ENCODE measurements at regions not wholly inside any gene's neighbourhood (a gene's known extent, or its start where the extent isn't known, plus 50 kb on each side); places are given as distances from the start of the nearest gene placed in this dataset.

DNA sequence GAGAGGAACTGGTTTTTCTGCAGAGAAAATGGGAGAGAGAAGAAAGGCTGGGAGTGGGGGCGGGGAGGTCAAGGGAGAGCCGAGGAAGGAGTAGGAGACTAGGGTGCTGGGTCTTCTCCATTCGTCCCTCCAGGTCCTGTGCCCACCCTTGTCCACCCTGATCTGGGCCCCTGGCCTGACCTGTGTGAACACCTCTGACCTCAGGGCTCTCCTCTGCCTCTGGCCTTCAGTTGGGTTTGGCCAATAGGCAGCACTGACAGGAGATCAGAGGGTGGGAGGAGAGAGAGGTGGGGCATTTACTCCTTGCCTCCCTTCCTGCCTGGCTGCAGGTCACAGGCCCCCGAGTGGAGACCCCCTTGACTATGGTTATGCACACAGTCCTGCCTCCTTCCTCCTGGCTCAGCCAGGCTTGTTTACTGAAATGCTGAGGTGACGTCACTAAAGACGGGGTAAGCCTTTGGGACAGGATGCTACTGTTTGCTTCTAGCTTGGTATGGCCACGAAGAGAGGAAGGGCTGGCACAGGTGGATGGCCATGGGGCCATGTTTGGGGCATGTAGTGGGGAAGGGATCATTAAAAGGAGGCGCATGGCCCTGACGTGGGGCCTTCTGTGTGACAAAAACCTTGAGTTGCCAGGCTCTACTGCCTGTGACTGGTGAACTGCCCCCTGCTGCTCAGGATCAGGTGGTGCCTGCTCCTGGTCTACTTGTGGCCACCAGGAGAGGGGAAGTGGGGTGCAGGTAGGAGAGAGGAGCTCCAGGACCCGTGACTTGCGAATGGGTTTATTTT, 248.7 kb upstream of the CSF3R start:
- in situ Hi-C loops (cut with MboI; ENCODE audit: low pct_unique_long_range_greater_than_20kb in 2 of 9, low sequenced_read_pairs in 9 of 9, unreplicated experiment in 9 of 9): no loop called here
- Histone ChIP-seq H3K4me3 (no peak overlapping the region), H3K27ac (no peak overlapping the region), H3K4me1 (replicated peaks in 1 of 2) (peaks cover 7 to 11% of the 10 kb centered on the region in 2 donors)
- 13 to 90% (median 71%) methylated on average over 2 to 8 of the region's 11 CpGs; no CpG with 5 or more reads in 2 of the 10 experiments for WGBS, 10 experiments
- ATAC-seq (replicated peaks in 6 of 8): peak in 6 of 8 experiments; percentile 16 to 69 (median 30)

DNA sequence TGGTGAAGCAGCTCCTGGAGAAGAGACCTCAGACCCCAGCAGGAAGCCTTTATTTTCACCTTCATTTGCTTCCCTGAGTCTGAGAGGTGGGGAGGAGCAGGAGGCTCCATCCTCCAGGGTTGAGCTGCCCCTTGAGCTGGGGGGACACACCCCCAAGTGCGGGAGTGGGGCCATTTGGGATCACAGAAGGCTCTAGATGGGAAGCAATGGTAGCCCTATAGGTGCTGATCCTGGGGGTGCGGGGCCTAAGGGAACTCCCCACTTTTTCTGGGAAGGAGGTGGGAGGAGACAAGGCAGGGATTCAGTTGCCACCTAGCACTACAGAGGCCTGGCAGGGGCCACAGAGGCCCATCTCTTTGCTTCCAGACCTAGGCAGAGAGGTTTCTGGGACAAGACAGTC, 247.9 kb upstream of the CSF3R start:
- Histone ChIP-seq H3K4me3 (no peak overlapping the region), H3K4me1 (replicated peaks in 1 of 2) (peaks cover 7% of the 10 kb centered on the region in 2 donors), H3K27ac (no peak overlapping the region)
- ATAC-seq (replicated peaks in 6 of 8): no peak
- WGBS, 10 experiments: 0 to 100% (median 44%) methylated on average over 1 of the region's 2 CpGs; no CpG with 5 or more reads in 6 of the 10 experiments
- in situ Hi-C loops (cut with MboI; ENCODE audit: low pct_unique_long_range_greater_than_20kb in 2 of 9, low sequenced_read_pairs in 9 of 9, unreplicated experiment in 9 of 9): no loop called here

GRCh38 chr1:36729716-36730510, 247.2 kb upstream of the CSF3R start:
- 60 to 84% (median 72%) methylated on average over 1 to 6 of the region's 12 CpGs; no CpG with 5 or more reads in 3 of the 10 experiments for WGBS, 10 experiments
- in situ Hi-C loops (cut with MboI; ENCODE audit: low pct_unique_long_range_greater_than_20kb in 2 of 9, low sequenced_read_pairs in 9 of 9, unreplicated experiment in 9 of 9): no loop called here
- ATAC-seq (replicated peaks in 6 of 8): peak in 2 of 8 experiments; percentile 18 to 20
- Histone ChIP-seq H3K4me1 (replicated peaks in 1 of 2) (peaks cover 7% of the 10 kb centered on the region in 2 donors), H3K4me3 (no peak overlapping the region), H3K27ac (no peak overlapping the region)

DNA sequence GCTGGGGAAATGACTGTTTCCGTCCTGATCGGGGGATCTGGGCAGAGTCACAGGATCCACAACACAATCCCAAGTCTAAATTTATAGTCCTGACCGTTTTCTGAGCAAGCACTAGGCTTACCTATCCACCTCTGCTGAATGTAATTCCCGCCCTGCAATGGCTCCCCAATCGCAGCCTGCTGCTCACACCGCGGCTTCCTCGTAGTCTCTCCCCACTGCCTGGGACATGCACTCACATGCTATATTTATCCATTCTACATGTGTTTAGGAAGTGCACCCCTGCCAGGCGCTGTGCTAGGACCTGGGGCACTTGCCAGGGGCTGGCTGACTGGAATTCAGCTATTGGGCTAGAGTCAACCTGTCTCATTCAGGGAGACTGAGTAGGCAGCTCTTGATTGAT, 246.6 kb upstream of the CSF3R start:
- in situ Hi-C loops (cut with MboI; ENCODE audit: low pct_unique_long_range_greater_than_20kb in 2 of 9, low sequenced_read_pairs in 9 of 9, unreplicated experiment in 9 of 9): no loop called here
- Histone ChIP-seq H3K4me1 (replicated peaks in 1 of 2) (peaks cover 7% of the 10 kb centered on the region in 2 donors), H3K4me3 (no peak overlapping the region), H3K27ac (no peak overlapping the region)
- ATAC-seq (replicated peaks in 6 of 8): no peak
- 14 to 100% (median 83%) methylated on average over 1 to 9 of the region's 9 CpGs; no CpG with 5 or more reads in 3 of the 10 experiments for WGBS, 10 experiments

GRCh38 chr1:36728846-36729245, 246.1 kb upstream of the CSF3R start:
- H3K4me3 ChIP-seq: no peak overlapping the region
- in situ Hi-C loops (cut with MboI; ENCODE audit: low pct_unique_long_range_greater_than_20kb in 2 of 9, low sequenced_read_pairs in 9 of 9, unreplicated experiment in 9 of 9): no loop called here
- 18 to 87% (median 51%) methylated on average over 1 to 5 of the region's 6 CpGs; no CpG with 5 or more reads in 2 of the 10 experiments for WGBS, 10 experiments
- H3K27ac ChIP-seq: no peak overlapping the region
- peak in 1 of 8 experiments; percentile 14 for ATAC-seq (replicated peaks in 6 of 8)
- H3K4me1 ChIP-seq (replicated peaks in 1 of 2): peaks cover 9 to 11% of the 10 kb centered on the region in 2 donors

DNA sequence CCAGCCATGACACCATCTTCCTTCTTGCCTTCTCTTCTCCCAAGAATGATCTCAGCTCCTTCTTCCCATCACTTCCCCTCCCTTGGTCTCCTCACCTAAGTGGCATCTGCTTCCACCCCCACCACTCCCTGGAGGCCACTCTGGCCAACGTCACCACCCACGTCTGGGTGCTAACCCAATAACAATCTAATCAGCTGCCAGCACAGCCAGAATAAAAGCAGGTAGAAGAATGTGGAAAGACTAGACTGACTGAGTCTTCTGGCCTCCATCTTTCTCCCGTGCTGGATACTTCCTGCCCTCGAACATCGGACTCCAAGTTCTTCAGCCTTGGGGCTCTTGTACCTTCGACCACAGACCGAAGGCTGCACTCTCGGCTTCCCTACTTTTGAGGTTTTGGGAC, 245.3 kb upstream of the CSF3R start:
- no peak for ATAC-seq (replicated peaks in 6 of 8)
- WGBS, 10 experiments: 0 to 95% (median 75%) methylated on average over 1 to 8 of the region's 8 CpGs; no CpG with 5 or more reads in 3 of the 10 experiments
- no peak overlapping the region for H3K4me3 ChIP-seq
- H3K27ac ChIP-seq: no peak overlapping the region
- in situ Hi-C loops (cut with MboI; ENCODE audit: low pct_unique_long_range_greater_than_20kb in 2 of 9, low sequenced_read_pairs in 9 of 9, unreplicated experiment in 9 of 9): no loop called here
- peaks cover 10 to 13% of the 10 kb centered on the region in 2 donors for H3K4me1 ChIP-seq (replicated peaks in 1 of 2)

DNA sequence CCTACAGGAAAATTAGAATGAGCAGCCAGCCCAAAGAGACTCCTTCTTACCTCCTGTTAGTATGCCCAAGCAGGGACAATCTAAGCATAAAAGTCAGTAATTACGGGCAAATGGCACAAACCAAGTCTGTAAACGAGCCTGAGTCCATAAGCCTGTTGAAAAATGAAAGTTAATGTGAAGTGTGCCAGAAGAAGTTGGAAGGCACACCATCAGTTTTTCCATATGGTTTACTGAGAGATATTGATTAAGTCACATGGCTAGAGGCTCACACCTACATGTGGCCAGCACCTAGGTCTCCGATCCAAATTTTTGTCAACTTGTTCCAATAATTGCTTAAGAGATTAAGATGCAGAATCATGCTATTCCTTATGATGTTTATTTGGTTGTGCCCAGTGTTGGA, 242.4 kb upstream of the CSF3R start:
- Histone ChIP-seq H3K4me3 (no peak overlapping the region), H3K4me1 (replicated peaks in 1 of 2) (peaks cover 5 to 7% of the 10 kb centered on the region in 2 donors), H3K27ac (no peak overlapping the region)
- no peak for ATAC-seq (replicated peaks in 6 of 8)
- in situ Hi-C loops (cut with MboI; ENCODE audit: low pct_unique_long_range_greater_than_20kb in 2 of 9, low sequenced_read_pairs in 9 of 9, unreplicated experiment in 9 of 9): no loop called here
- WGBS, 10 experiments: 0 to 100% (median 82%) methylated on average over 1 to 3 of the region's 3 CpGs; no CpG with 5 or more reads in 1 of the 10 experiments

- WGBS, 10 experiments: 0 to 100% (median 22%) methylated on average over 1 of the region's 1 CpG; no CpG with 5 or more reads in 4 of the 10 experiments
- H3K4me3 ChIP-seq: no peak overlapping the region
- peaks cover 3 to 6% of the 10 kb centered on the region in 2 donors for H3K4me1 ChIP-seq (replicated peaks in 1 of 2)
- in situ Hi-C loops (cut with MboI; ENCODE audit: low pct_unique_long_range_greater_than_20kb in 2 of 9, low sequenced_read_pairs in 9 of 9, unreplicated experiment in 9 of 9): loop anchor here in 4 of 9 experiments (25.0 kb wide), 1 partner anchor 313 kb away; the partner anchor contains the start of gene GRIK3 (in 4 of the 4)
- ATAC-seq (replicated peaks in 6 of 8): peak in 5 of 8 experiments; percentile 39 to 69 (median 62)
- H3K27ac ChIP-seq: no peak overlapping the region
Observed at GRCh38 chr1:36723813-36724212, 241.1 kb upstream of the CSF3R start.

DNA sequence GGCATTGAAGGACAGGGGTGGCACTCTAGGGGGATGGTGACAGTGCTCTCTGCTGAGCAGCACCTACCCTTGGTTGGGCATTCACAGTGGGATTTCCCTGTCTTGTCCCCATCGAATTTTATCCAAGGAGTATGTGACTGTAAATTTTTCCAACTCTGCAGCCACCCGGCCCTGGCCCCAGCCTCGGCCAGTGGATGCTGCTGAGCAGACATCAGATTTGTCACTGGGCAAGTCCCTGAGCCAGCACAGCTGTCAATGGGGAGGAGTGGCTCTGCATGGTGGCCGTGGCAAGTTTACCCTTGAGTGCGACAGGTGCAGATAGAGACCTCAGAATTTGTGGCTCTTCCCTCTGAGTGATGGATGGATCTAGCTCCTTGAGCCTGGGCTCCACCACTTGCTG, 240.2 kb upstream of the CSF3R start:
- in situ Hi-C loops (cut with MboI; ENCODE audit: low pct_unique_long_range_greater_than_20kb in 2 of 9, low sequenced_read_pairs in 9 of 9, unreplicated experiment in 9 of 9): loop anchor here in 4 of 9 experiments (25.0 kb wide), 1 partner anchor 314 kb away; the partner anchor contains the start of gene GRIK3 (in 4 of the 4)
- Histone ChIP-seq H3K27ac (no peak overlapping the region), H3K4me1 (replicated peaks in 1 of 2) (peaks cover 3 to 6% of the 10 kb centered on the region in 2 donors), H3K4me3 (no peak overlapping the region)
- ATAC-seq (replicated peaks in 6 of 8): no peak
- 57 to 100% (median 67%) methylated on average over 1 to 5 of the region's 5 CpGs; no CpG with 5 or more reads in 7 of the 10 experiments for WGBS, 10 experiments

GRCh38 chr1:36721261-36721660, 238.5 kb upstream of the CSF3R start:
- no peak overlapping the region for H3K27ac ChIP-seq
- 14 to 100% (median 80%) methylated on average over 1 to 4 of the region's 6 CpGs; no CpG with 5 or more reads in 5 of the 10 experiments for WGBS, 10 experiments
- ATAC-seq (replicated peaks in 6 of 8): no peak
- H3K4me3 ChIP-seq: no peak overlapping the region
- in situ Hi-C loops (cut with MboI; ENCODE audit: low pct_unique_long_range_greater_than_20kb in 2 of 9, low sequenced_read_pairs in 9 of 9, unreplicated experiment in 9 of 9): loop anchor here in 4 of 9 experiments (25.0 kb wide), 1 partner anchor 316 kb away; the partner anchor contains the start of gene GRIK3 (in 4 of the 4)
- peaks cover 3 to 6% of the 10 kb centered on the region in 2 donors for H3K4me1 ChIP-seq (replicated peaks in 1 of 2)

- Histone ChIP-seq H3K27ac (no peak overlapping the region), H3K4me1 (replicated peaks in 1 of 2) (no peaks in the 10 kb centered on the region), H3K4me3 (no peak overlapping the region)
- in situ Hi-C loops (cut with MboI; ENCODE audit: low pct_unique_long_range_greater_than_20kb in 2 of 9, low sequenced_read_pairs in 9 of 9, unreplicated experiment in 9 of 9): loop anchor here in 4 of 9 experiments (25.0 kb wide), 1 partner anchor 320 kb away; the partner anchor contains the start of gene GRIK3 (in 4 of the 4)
- ATAC-seq (replicated peaks in 6 of 8): no peak
- WGBS, 10 experiments: 0 to 100% (median 92%) methylated on average over 1 to 2 of the region's 2 CpGs
Observed at GRCh38 chr1:36717431-36717830, 234.7 kb upstream of the CSF3R start.

GRCh38 chr1:36715797-36716196, 233.1 kb upstream of the CSF3R start:
- Histone ChIP-seq H3K4me1 (replicated peaks in 1 of 2) (peaks cover 9 to 10% of the 10 kb centered on the region in 2 donors), H3K4me3 (no peak overlapping the region), H3K27ac (no peak overlapping the region)
- 42 to 92% (median 75%) methylated on average over 1 to 2 of the region's 2 CpGs; no CpG with 5 or more reads in 5 of the 10 experiments for WGBS, 10 experiments
- no peak for ATAC-seq (replicated peaks in 6 of 8)
- in situ Hi-C loops (cut with MboI; ENCODE audit: low pct_unique_long_range_greater_than_20kb in 2 of 9, low sequenced_read_pairs in 9 of 9, unreplicated experiment in 9 of 9): loop anchor here in 4 of 9 experiments (25.0 kb wide), 1 partner anchor 322 kb away; the partner anchor contains the start of gene GRIK3 (in 4 of the 4)
